Right lobe of liver (tissue), 6 donors: ENCODE measurements at regions not wholly inside any gene's neighbourhood (a gene's known extent, or its start where the extent isn't known, plus 50 kb on each side); places are given as distances from the start of the nearest gene placed in this dataset.
A peak's percentile ranks its signal among the peaks of the same experiment; 100 is the strongest.

Experiments used
- ATAC-seq, 4 donors: fragments of 200-7000 bp; cut with Tn5 transposase; one replicate each; pipeline ENCODE4 v1.9.1; 2020; ENCODE audit warnings: mild to moderate bottlenecking in 4 of 4, moderate library complexity in 4 of 4
- DNase-seq, 3 donors: peaks; one replicate each; pipeline ENCODE4 v3.0.0-alpha.2; 2020
- H3K27ac ChIP-seq, 3 donors: fragments of 200-600 bp; one replicate each; pipeline ENCODE4 v1.8.0; 2022
- H3K27me3 ChIP-seq, 2 donors: fragments of 200-600 bp; one replicate each; pipeline ENCODE4 v1.8.0; 2022
- H3K36me3 ChIP-seq, 4 donors: fragments of 200-600 bp; sonication (generic) in 1 of 4; one replicate each; pipeline versions ENCODE4 v1.5.1 to v1.8.0; 2017 to 2022; ENCODE audit warnings: control low read depth in 1 of 4
- H3K4me1 ChIP-seq, 4 donors: fragments of 200-600 bp; sonication (generic) in 1 of 4; one replicate each; pipeline versions ENCODE4 v1.5.1 to v1.8.0; 2017 to 2022; ENCODE audit warnings: control low read depth in 1 of 4
- H3K4me3 ChIP-seq, 3 donors: fragments of 200-600 bp; one replicate each; pipeline ENCODE4 v1.8.0; 2022
- H3K9me3 ChIP-seq, 4 donors: fragments of 200-600 bp; sonication (generic) in 1 of 4; one replicate each; pipeline versions ENCODE4 v1.5.1 to v1.8.0; 2017 to 2022; ENCODE audit warnings: control low read depth in 1 of 4
- POLR2A ChIP-seq: fragments of 450-650 bp; IDR thresholded peaks from one replicate; pipeline ENCODE4 v1.6.1; 2017; ENCODE audit warnings: antibody characterized with exemption, mild to moderate bottlenecking
- WGBS: methylation state at CpG from one replicate; pipeline ENCODE4 v1.1.6; 2018; ENCODE audit warnings: low coverage, low lambda C conversion rate; ENCODE audit not compliant: insufficient coverage; ENCODE audit errors: missing lambda C conversion rate; 5-methylcytosine and 5-hydroxymethylcytosine counted together
- intact Hi-C, 2 donors: fragments of 100-400 bp; cut with DNase I; formaldehyde crosslinking; loops; one replicate each; pipeline versions ENCODE4 v1.11.2 to v1.14.1; 2022
- TF ChIP-seq, protein P1 (sequence below), 4 donors: fragments of 200-600 bp in 3 of 4; fragments of 450-650 bp in 1 of 4; IDR thresholded peaks; one replicate each; pipeline versions ENCODE4 v1.5.1 to v1.8.0; 2016 to 2022; ENCODE audit warnings: antibody characterized with exemption in 4 of 4, mild to moderate bottlenecking in 2 of 4
- donor health status: DM: no; HTN: yes; CAD: no.
- donor health status: DM: no; HTN: no; CAD: no.
- donor health status: DM: no; HTN: no; CAD: no.
- donor health status: DM: no; HTN: yes; CAD: no.
- donor health status: DM: no; HTN: yes; CAD: no.

DNA sequence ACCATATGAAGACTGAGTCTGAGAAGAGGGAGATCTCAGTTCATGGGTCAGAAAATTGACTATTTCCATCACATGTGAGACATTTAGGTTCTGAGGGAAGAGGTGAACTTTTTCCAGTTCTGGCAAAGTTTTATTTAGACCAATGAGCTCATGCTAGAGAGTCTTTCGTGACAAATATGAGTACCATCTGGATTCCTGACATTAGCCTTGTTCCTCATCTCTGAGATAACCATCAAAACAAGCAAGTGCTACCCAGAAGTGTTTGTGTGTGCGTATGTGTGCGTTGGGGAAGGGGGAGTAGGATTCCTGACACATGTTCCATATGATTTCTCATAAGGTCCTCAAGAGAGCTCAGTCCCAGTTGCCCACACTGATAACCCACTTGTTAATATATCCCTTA, 120.6 kb downstream of the FASLG start:
- H3K4me3 ChIP-seq, result no peak overlapping the region

DNA sequence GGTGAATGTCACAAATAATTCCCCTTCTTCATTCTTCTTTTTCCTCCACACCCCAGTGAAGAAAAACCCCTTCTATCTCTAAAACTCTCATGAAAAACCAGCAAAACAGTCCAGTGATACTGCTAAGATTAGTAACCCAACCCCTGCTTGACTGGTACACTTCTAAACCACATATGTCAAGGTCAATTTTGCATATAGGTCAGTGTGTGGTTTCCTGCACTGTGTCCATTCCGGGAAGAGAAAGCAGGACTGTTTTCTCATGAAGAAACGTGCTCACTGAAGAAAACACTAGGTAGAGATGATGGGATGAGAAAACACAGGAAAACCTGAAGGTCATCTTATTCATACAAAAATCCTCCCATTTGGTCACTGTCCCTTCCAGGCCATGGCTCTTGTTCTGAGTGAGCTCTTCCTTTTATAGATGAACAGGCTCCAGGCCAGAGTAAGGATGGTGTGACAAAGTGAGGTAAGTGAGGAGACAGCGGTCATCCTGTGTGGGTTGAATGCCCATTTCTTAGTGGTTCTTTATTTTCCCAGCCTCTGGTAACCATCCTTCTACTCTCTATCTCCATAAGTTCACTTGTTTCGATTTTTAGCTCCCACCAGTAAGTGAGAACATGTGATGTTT, 122.7 kb downstream of the FASLG start:
- Histone ChIP-seq H3K36me3 (no peaks in the 10 kb centered on the region), H3K27me3 (no peaks in the 10 kb centered on the region), H3K27ac (no peak overlapping the region), H3K4me1 (no peaks in the 10 kb centered on the region), H3K9me3 (no peaks in the 10 kb centered on the region), H3K4me3 (no peak overlapping the region)
- 56% methylated on average over 4 of the region's 4 CpGs for WGBS
- TF ChIP-seq POLR2A, result no peak
- TF ChIP-seq, protein P1, sequence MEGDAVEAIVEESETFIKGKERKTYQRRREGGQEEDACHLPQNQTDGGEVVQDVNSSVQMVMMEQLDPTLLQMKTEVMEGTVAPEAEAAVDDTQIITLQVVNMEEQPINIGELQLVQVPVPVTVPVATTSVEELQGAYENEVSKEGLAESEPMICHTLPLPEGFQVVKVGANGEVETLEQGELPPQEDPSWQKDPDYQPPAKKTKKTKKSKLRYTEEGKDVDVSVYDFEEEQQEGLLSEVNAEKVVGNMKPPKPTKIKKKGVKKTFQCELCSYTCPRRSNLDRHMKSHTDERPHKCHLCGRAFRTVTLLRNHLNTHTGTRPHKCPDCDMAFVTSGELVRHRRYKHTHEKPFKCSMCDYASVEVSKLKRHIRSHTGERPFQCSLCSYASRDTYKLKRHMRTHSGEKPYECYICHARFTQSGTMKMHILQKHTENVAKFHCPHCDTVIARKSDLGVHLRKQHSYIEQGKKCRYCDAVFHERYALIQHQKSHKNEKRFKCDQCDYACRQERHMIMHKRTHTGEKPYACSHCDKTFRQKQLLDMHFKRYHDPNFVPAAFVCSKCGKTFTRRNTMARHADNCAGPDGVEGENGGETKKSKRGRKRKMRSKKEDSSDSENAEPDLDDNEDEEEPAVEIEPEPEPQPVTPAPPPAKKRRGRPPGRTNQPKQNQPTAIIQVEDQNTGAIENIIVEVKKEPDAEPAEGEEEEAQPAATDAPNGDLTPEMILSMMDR (IDR thresholded peaks at IDR 0.05), result no peak
- DNase-seq (no peak), ATAC-seq (peak in 1 of 4 donors; percentile 29)
- intact Hi-C loops, result no loop called here

More for the DNA sequence above, 120.6 kb downstream of the FASLG start:
- intact Hi-C loops, result no loop called here
- no peak overlapping the region for H3K27ac ChIP-seq
- H3K36me3 ChIP-seq, result no peaks in the 10 kb centered on the region
- DNase-seq (no peak), ATAC-seq (no peak)
- H3K9me3 ChIP-seq, result no peaks in the 10 kb centered on the region
- no peaks in the 10 kb centered on the region for H3K27me3 ChIP-seq
- H3K4me1 ChIP-seq, result no peaks in the 10 kb centered on the region
- TF ChIP-seq, protein P1 (IDR thresholded peaks at IDR 0.05), result no peak
- 64% methylated on average over 3 of the region's 3 CpGs for WGBS

DNA sequence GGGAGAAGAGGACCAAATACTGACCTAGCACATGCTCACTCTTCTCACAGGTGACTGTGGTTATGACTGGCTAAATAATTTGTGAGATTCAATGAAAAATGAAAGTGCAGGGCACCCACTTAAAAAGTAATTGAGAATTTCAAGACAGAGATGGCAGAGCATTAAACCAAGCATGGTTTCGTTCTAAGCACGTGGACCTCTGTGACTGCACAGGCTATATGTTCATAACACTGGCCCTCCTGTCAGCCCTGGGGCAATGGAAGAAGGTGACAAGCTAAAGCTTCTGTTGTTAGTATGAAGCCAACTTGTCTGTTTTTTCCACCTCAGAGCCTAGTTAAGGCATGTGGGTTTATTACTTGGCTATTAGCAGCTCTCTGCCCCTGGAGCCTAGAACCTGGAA, 130.9 kb downstream of the FASLG start:
- WGBS, result 94% methylated on average over 2 of the region's 2 CpGs
- intact Hi-C loops, result no loop called here
- ATAC-seq, result no peak

DNA sequence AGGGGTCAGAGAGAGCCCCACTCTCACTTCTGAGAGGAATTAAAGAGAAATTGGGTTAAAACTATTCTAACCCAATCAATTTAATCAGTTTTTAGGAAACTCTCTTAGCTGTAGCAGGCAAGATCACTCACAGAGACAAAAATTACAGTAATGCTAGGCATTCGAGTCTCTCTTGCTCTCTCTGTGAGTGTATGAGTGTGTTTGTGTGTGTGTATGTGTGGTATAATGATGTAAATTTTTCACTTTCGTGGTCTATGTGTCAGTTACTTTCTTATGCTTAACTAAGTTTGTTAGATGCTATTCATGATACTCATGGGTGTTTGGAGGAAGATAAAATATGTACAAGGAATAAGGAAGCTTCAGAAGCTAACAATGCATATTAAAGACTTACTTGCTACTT, 131.3 kb downstream of the FASLG start:
- 54% methylated on average over 2 of the region's 2 CpGs for WGBS
- Histone ChIP-seq H3K4me3 (no peak overlapping the region), H3K27me3 (no peaks in the 10 kb centered on the region), H3K4me1 (no peaks in the 10 kb centered on the region), H3K9me3 (no peaks in the 10 kb centered on the region), H3K36me3 (no peaks in the 10 kb centered on the region), H3K27ac (no peak overlapping the region)
- TF ChIP-seq, protein P1 (IDR thresholded peaks at IDR 0.05), result no peak
- TF ChIP-seq POLR2A, result no peak
- DNase-seq (no peak), ATAC-seq (no peak)
- intact Hi-C loops, result no loop called here

More for the DNA sequence above, 130.9 kb downstream of the FASLG start:
- Histone ChIP-seq H3K4me3 (no peak overlapping the region), H3K9me3 (no peaks in the 10 kb centered on the region), H3K36me3 (no peaks in the 10 kb centered on the region), H3K27ac (no peak overlapping the region), H3K27me3 (no peaks in the 10 kb centered on the region), H3K4me1 (no peaks in the 10 kb centered on the region)
- TF ChIP-seq, protein P1 (IDR thresholded peaks at IDR 0.05), result no peak
- TF ChIP-seq POLR2A, result no peak
- no peak for DNase-seq

DNA sequence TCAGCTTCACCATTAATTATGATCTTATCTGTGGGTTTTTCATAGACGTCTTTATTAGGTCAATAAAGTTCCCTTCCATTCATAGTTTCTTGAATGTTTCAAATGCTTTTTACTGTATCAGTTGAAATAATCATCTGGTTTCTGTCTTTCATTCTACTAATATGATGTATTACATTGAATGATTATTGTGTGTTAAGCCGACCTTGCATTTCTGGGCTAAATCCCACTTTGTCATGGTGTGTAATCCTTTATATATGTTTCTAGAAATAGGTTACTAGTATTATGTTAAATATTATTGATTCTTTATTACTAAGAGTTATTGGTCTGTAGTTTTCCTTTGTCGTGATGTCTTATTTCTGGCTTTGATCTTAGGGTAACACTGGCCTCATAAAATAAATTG, 134.9 kb downstream of the FASLG start:
- Histone ChIP-seq H3K9me3 (no peaks in the 10 kb centered on the region), H3K27ac (no peak overlapping the region), H3K4me1 (no peaks in the 10 kb centered on the region), H3K4me3 (no peak overlapping the region), H3K27me3 (no peaks in the 10 kb centered on the region), H3K36me3 (no peaks in the 10 kb centered on the region)
- TF ChIP-seq POLR2A, result no peak
- TF ChIP-seq, protein P1 (IDR thresholded peaks at IDR 0.05), result no peak
- intact Hi-C loops, result no loop called here
- WGBS, result 74% methylated on average over 3 of the region's 3 CpGs
- DNase-seq (no peak), ATAC-seq (no peak)
